Esophagus muscularis mucosa (tissue), 4 donors: ENCODE measurements at regions not wholly inside any gene's neighbourhood (a gene's known extent, or its start where the extent isn't known, plus 50 kb on each side); places are given as distances from the start of the nearest gene placed in this dataset.

Experiments
- DNase-seq: peaks from one replicate; pipeline ENCODE4 v3.0.0-alpha.2; 2017; ENCODE audit errors: extremely low spot score
- H3K27ac ChIP-seq, 4 donors: fragments of 200-600 bp; sonication (generic); replicated peaks in 1 of 4; 1 replicate in 3 of 4; 2 replicates in 1 of 4; pipeline ENCODE4 v1.5.1; 2016 to 2019; ENCODE audit warnings: mild to moderate bottlenecking in 1 of 4
- H3K27me3 ChIP-seq, 4 donors: fragments of 200-600 bp; sonication (generic); one replicate each; pipeline versions ENCODE4 v1.5.1 to v1.6.0; 2016 to 2019
- H3K36me3 ChIP-seq, 4 donors: fragments of 200-600 bp; sonication (generic); one replicate each; pipeline ENCODE4 v1.5.1; 2016 to 2019
- H3K4me1 ChIP-seq, 4 donors: fragments of 200-600 bp; sonication (generic); one replicate each; pipeline ENCODE4 v1.5.1; 2016 to 2019
- H3K4me3 ChIP-seq, 4 donors: fragments of 200-600 bp; sonication (generic); 1 replicate in 2 of 4; 2 replicates in 2 of 4; pipeline ENCODE4 v1.5.1; 2016 to 2019; ENCODE audit warnings: mild to moderate bottlenecking in 4 of 4, moderate library complexity in 1 of 4
- H3K9me3 ChIP-seq, 4 donors: fragments of 200-600 bp; sonication (generic); 1 replicate in 3 of 4; 2 replicates in 1 of 4; pipeline ENCODE4 v1.5.1; 2016 to 2019
- CTCF ChIP-seq, 3 experiments: fragments of 200-600 bp in 2 of 3; fragments of 450-650 bp in 1 of 3; sonication (generic) in 2 of 3; IDR thresholded peaks; one replicate each; pipeline ENCODE4 v1.5.1; 2017 to 2019; ENCODE audit warnings: antibody characterized with exemption in 3 of 3, mild to moderate bottlenecking in 2 of 3, moderate library complexity in 1 of 3
- EP300 ChIP-seq: sonication (generic); formaldehyde crosslinking; IDR thresholded peaks from one replicate; pipeline ENCODE4 v1.6.1; 2017; ENCODE audit warnings: antibody characterized with exemption
- POLR2A ChIP-seq: fragments of 450-650 bp; IDR thresholded peaks from one replicate; pipeline ENCODE4 v1.6.1; 2017; ENCODE audit warnings: antibody characterized with exemption, moderate library complexity, mild to moderate bottlenecking, low read depth
- POLR2AphosphoS5 ChIP-seq, 2 donors: sonication (generic); formaldehyde crosslinking; IDR thresholded peaks; one replicate each; pipeline ENCODE4 v1.6.1; 2017; ENCODE audit warnings: antibody characterized with exemption in 2 of 2
- WGBS: methylation state at CpG from one replicate; pipeline ENCODE4 v1.1.5; 2018; 5-methylcytosine and 5-hydroxymethylcytosine counted together
- intact Hi-C: fragments of 100-400 bp; cut with DNase I; formaldehyde crosslinking; loops from one replicate; pipeline ENCODE4 v1.15.1; 2023

- Histone ChIP-seq H3K27me3 (no peaks in the 10 kb centered on the region), H3K27ac (no peak overlapping the region), H3K36me3 (no peaks in the 10 kb centered on the region), H3K4me3 (no peak overlapping the region), H3K4me1 (peaks cover 0 to 5% (median 0%) of the 10 kb centered on the region in 4 donors), H3K9me3 (no peaks in the 10 kb centered on the region)
- TF ChIP-seq POLR2AphosphoS5 (IDR thresholded peaks at IDR 0.05) (no peak), EP300 (no peak), CTCF (IDR thresholded peaks at IDR 0.05) (no peak), POLR2A (no peak)
- 81% methylated on average over 15 of the region's 15 CpGs for WGBS
- intact Hi-C loops: no loop called here
- DNase-seq: no peak
Measured at GRCh38 chr4:24121395-24122175, 231.7 kb upstream of the PPARGC1A start.

GRCh38 chr4:24117975-24118374 is 228.1 kb upstream of the PPARGC1A start:
- Histone ChIP-seq H3K4me3 (no peak overlapping the region), H3K27me3 (no peaks in the 10 kb centered on the region), H3K27ac (no peak overlapping the region), H3K4me1 (peaks cover 0 to 5% (median 0%) of the 10 kb centered on the region in 4 donors), H3K9me3 (no peaks in the 10 kb centered on the region), H3K36me3 (no peaks in the 10 kb centered on the region)
- WGBS: 49% methylated on average over 8 of the region's 8 CpGs
- DNase-seq: no peak
- intact Hi-C loops: no loop called here
- TF ChIP-seq CTCF (IDR thresholded peaks at IDR 0.05): no peak
- no peak for TF ChIP-seq POLR2AphosphoS5 (IDR thresholded peaks at IDR 0.05)

GRCh38 chr4:24116107-24116506 is 226.3 kb upstream of the PPARGC1A start:
- Histone ChIP-seq H3K9me3 (no peaks in the 10 kb centered on the region), H3K27ac (no peak overlapping the region), H3K27me3 (no peaks in the 10 kb centered on the region), H3K4me1 (peaks cover 0 to 5% (median 0%) of the 10 kb centered on the region in 4 donors), H3K4me3 (no peak overlapping the region), H3K36me3 (no peaks in the 10 kb centered on the region)
- DNase-seq: no peak
- intact Hi-C loops: no loop called here
- 86% methylated on average over 3 of the region's 3 CpGs for WGBS
- no peak for TF ChIP-seq POLR2A
- TF ChIP-seq POLR2AphosphoS5 (IDR thresholded peaks at IDR 0.05): no peak
- no peak for TF ChIP-seq EP300
- no peak for TF ChIP-seq CTCF (IDR thresholded peaks at IDR 0.05)

- Histone ChIP-seq H3K27me3 (no peaks in the 10 kb centered on the region), H3K9me3 (no peaks in the 10 kb centered on the region), H3K27ac (no peak overlapping the region), H3K4me3 (no peak overlapping the region), H3K36me3 (no peaks in the 10 kb centered on the region), H3K4me1 (peaks cover 0 to 5% (median 0%) of the 10 kb centered on the region in 4 donors)
- intact Hi-C loops: no loop called here
- 88% methylated on average over 8 of the region's 8 CpGs for WGBS
- DNase-seq: no peak
- TF ChIP-seq POLR2A: no peak
- no peak for TF ChIP-seq POLR2AphosphoS5 (IDR thresholded peaks at IDR 0.05)
- no peak for TF ChIP-seq CTCF (IDR thresholded peaks at IDR 0.05)
- no peak for TF ChIP-seq EP300
Measured at GRCh38 chr4:24114919-24115500, 225.2 kb upstream of the PPARGC1A start.
